IMR-90 (cell line): ENCODE measurements at regions not wholly inside any gene's neighbourhood (a gene's known extent, or its start where the extent isn't known, plus 50 kb on each side); places are given as distances from the start of the nearest gene placed in this dataset.

Source experiments
- ATAC-seq: fragments of 200-7000 bp; cut with Tn5 transposase; 2 replicates; pipeline ENCODE4 v1.9.1; 2020; ENCODE audit warnings: low read depth, mild to moderate bottlenecking, moderate library complexity
- BruUV-seq: library from RNA; stranded (reverse); fragments of 400-500 nt; replicated peaks from 2 replicates; lab custom pipeline; 2021; lab: Mats Ljungman, UMichigan
- CTCF ChIA-PET: fragments of 300-600 bp; formaldehyde crosslinking; extraction: SDS; loops from one replicate; lab custom pipeline; 2021; ENCODE audit warnings: antibody characterized with exemption; lab: Yijun Ruan, JAX
- POLR2A ChIA-PET: fragments of 300-600 bp; sonication (Branson Sonifier 250); formaldehyde crosslinking; loops from one replicate; lab custom pipeline; 2022; ENCODE audit warnings: antibody characterized with exemption; ENCODE audit not compliant: unreplicated experiment; lab: Charles Lee
- DNase-seq: peaks from one replicate; pipeline ENCODE4 v3.0.0; 2013
- H2AFZ ChIP-seq: replicated peaks from 2 replicates; pipeline ENCODE3; 2013; ENCODE audit warnings: low read length, mild to moderate bottlenecking; ENCODE audit not compliant: poor library complexity
- H2AK5ac ChIP-seq: 2 replicates; pipeline ENCODE4 v1.6.1; 2013; ENCODE audit warnings: low read depth, low read length, inconsistent platforms
- H2AK9ac ChIP-seq: replicated peaks from 2 replicates; pipeline ENCODE3; 2013; ENCODE audit warnings: mild to moderate bottlenecking, low read depth, low read length, moderate library complexity; ENCODE audit not compliant: poor library complexity
- H2BK120ac ChIP-seq: 2 replicates; pipeline ENCODE4 v1.6.1; 2013; ENCODE audit warnings: low read depth, low read length, inconsistent platforms
- H2BK15ac ChIP-seq: 3 replicates; pipeline ENCODE4 v1.6.1; 2013; ENCODE audit warnings: low read depth, low read length, inconsistent platforms
- H2BK20ac ChIP-seq: 2 replicates; pipeline ENCODE4 v1.6.1; 2013; ENCODE audit warnings: low read depth, mild to moderate bottlenecking, inconsistent platforms, low read length, moderate library complexity
- H2BK5ac ChIP-seq: 2 replicates; pipeline ENCODE4 v1.6.1; 2013; ENCODE audit warnings: mild to moderate bottlenecking, low read depth, low read length, inconsistent platforms; ENCODE audit not compliant: poor library complexity, severe bottlenecking
- H3K14ac ChIP-seq: replicated peaks from 2 replicates; pipeline ENCODE4 v1.6.1; 2013; ENCODE audit warnings: low read depth, low read length, inconsistent platforms
- H3K18ac ChIP-seq: 2 replicates; pipeline ENCODE4 v1.6.1; 2013; ENCODE audit warnings: low read depth, low read length, control low read depth
- H3K23ac ChIP-seq: 2 replicates; pipeline ENCODE4 v1.6.1; 2013; ENCODE audit warnings: low read depth, low read length, inconsistent platforms
- H3K27ac ChIP-seq: 2 replicates; pipeline ENCODE4 v1.5.1; 2013; ENCODE audit warnings: mild to moderate bottlenecking, control low read depth, low read length; ENCODE audit not compliant: insufficient read depth
- H3K27me3 ChIP-seq: 2 replicates; pipeline ENCODE4 v1.6.1; 2013; ENCODE audit warnings: low read length; ENCODE audit not compliant: control insufficient read depth, insufficient read depth
- H3K36me3 ChIP-seq: 2 replicates; pipeline ENCODE4 v1.6.1; 2013; ENCODE audit warnings: low read length, mixed read lengths; ENCODE audit not compliant: control insufficient read depth, insufficient read depth
- H3K4ac ChIP-seq: 2 replicates; pipeline ENCODE4 v1.6.1; 2013; ENCODE audit warnings: low read depth, low read length, inconsistent platforms
- H3K4me1 ChIP-seq: 2 replicates; pipeline ENCODE4 v1.6.1; 2013; ENCODE audit warnings: low read length, mixed read lengths; ENCODE audit not compliant: control insufficient read depth, insufficient read depth
- H3K4me2 ChIP-seq: 2 replicates; pipeline ENCODE4 v1.6.1; 2013; ENCODE audit warnings: low read depth, mild to moderate bottlenecking, control low read depth, low read length, moderate library complexity
- H3K4me3 ChIP-seq: 2 replicates; pipeline ENCODE4 v1.5.1; 2013; ENCODE audit warnings: low read depth, mild to moderate bottlenecking, control low read depth, low read length, moderate library complexity; ENCODE audit not compliant: insufficient read depth
- H3K56ac ChIP-seq: 2 replicates; pipeline ENCODE4 v1.6.1; 2013; ENCODE audit warnings: low read length, inconsistent platforms; ENCODE audit not compliant: insufficient read depth; ENCODE audit errors: extremely low read depth
- H3K79me1 ChIP-seq, 2 experiments: 2 replicates each; pipeline ENCODE4 v1.6.1; 2013; ENCODE audit warnings: low read length in 2 of 2, inconsistent platforms in 1 of 2, low read depth in 1 of 2
- H3K9ac ChIP-seq: 2 replicates; pipeline ENCODE4 v1.6.1; 2013; ENCODE audit warnings: low read depth, low read length, control low read depth
- H3K9me1 ChIP-seq: 2 replicates; pipeline ENCODE4 v1.6.1; 2013; ENCODE audit warnings: low read length, inconsistent platforms; ENCODE audit not compliant: insufficient read depth
- H3K9me3 ChIP-seq: 2 replicates; pipeline ENCODE4 v1.6.1; 2013; ENCODE audit warnings: low read length; ENCODE audit not compliant: control insufficient read depth, insufficient read depth
- H4K20me1 ChIP-seq: 2 replicates; pipeline ENCODE4 v1.6.1; 2013; ENCODE audit warnings: low read length, inconsistent platforms; ENCODE audit not compliant: insufficient read depth
- H4K5ac ChIP-seq: 2 replicates; pipeline ENCODE4 v1.6.1; 2013; ENCODE audit warnings: mild to moderate bottlenecking, low read depth, low read length, control low read depth
- H4K8ac ChIP-seq, 2 experiments: 2 replicates each; pipeline ENCODE4 v1.6.1; 2013; ENCODE audit warnings: low read depth in 2 of 2, low read length in 2 of 2, control low read depth in 1 of 2, inconsistent platforms in 1 of 2
- H4K91ac ChIP-seq: 2 replicates; pipeline ENCODE4 v1.6.1; 2013; ENCODE audit warnings: low read depth, low read length, inconsistent platforms; ENCODE audit not compliant: insufficient read depth
- BHLHE40 ChIP-seq: fragments of 150-350 bp; IDR thresholded peaks from 2 replicates; pipeline ENCODE4 v1.6.1; 2016; ENCODE audit warnings: mild to moderate bottlenecking, low read depth, low read length
- CEBPB ChIP-seq: IDR thresholded peaks from 2 replicates; pipeline ENCODE4 v1.6.1; 2012; ENCODE audit warnings: low read depth, low read length, improper control_type of control experiment
- CHD1 ChIP-seq: IDR thresholded peaks from 2 replicates; pipeline ENCODE4 v1.6.1; 2012; ENCODE audit warnings: low read depth, low read length, improper control_type of control experiment
- CTCF ChIP-seq: conservative IDR thresholded peaks from 2 replicates; pipeline ENCODE4 v1.5.1; 2012; ENCODE audit warnings: mild to moderate bottlenecking, low read depth, low read length, improper control_type of control experiment
- ELK1 ChIP-seq: fragments of 150-350 bp; IDR thresholded peaks from 2 replicates; pipeline ENCODE4 v1.6.1; 2016; ENCODE audit warnings: low read depth, mild to moderate bottlenecking, low read length, moderate library complexity, borderline replicate concordance
- FOS ChIP-seq: fragments of 150-350 bp; IDR thresholded peaks from 2 replicates; pipeline ENCODE4 v1.6.1; 2016; ENCODE audit warnings: low read depth, low read length
- MAFK ChIP-seq: IDR thresholded peaks from 2 replicates; pipeline ENCODE4 v1.6.1; 2012; ENCODE audit warnings: low read depth, low read length, improper control_type of control experiment
- MAZ ChIP-seq: IDR thresholded peaks from 2 replicates; pipeline ENCODE4 v1.6.1; 2012; ENCODE audit warnings: low read depth, mild to moderate bottlenecking, low read length, improper control_type of control experiment, moderate library complexity, borderline replicate concordance
- NFE2L2 ChIP-seq: fragments of 150-350 bp; IDR thresholded peaks from 2 replicates; pipeline ENCODE4 v1.6.1; 2016; ENCODE audit warnings: low read depth, mild to moderate bottlenecking, low read length
- POLR2A ChIP-seq: IDR thresholded peaks from 2 replicates; pipeline ENCODE4 v1.6.1; 2012; ENCODE audit warnings: mild to moderate bottlenecking, low read depth, low read length
- RAD21 ChIP-seq: IDR thresholded peaks from 2 replicates; pipeline ENCODE4 v1.6.1; 2012; ENCODE audit warnings: low read length, improper control_type of control experiment
- RFX5 ChIP-seq: IDR thresholded peaks from 2 replicates; pipeline ENCODE4 v1.8.0; 2012; ENCODE audit warnings: low read depth, mild to moderate bottlenecking, low read length, moderate library complexity
- SMC3 ChIP-seq: fragments of 150-350 bp; IDR thresholded peaks from 2 replicates; pipeline ENCODE4 v1.6.1; 2016; ENCODE audit warnings: low read depth, mild to moderate bottlenecking, antibody characterized with exemption, low read length, moderate library complexity
- USF2 ChIP-seq: fragments of 150-350 bp; IDR thresholded peaks from 2 replicates; pipeline ENCODE4 v1.6.1; 2017; ENCODE audit warnings: mild to moderate bottlenecking, antibody characterized with exemption, low read length, low read depth
- WGBS, 2 experiments: methylation state at CpG; one replicate each; pipeline versions ENCODE4 v1.1.5 to v1.1.7; 2013; ENCODE audit warnings: missing lambda C conversion rate in 2 of 2; ENCODE audit not compliant: insufficient read length in 1 of 2; ENCODE audit errors: extremely low coverage in 2 of 2; 5-methylcytosine and 5-hydroxymethylcytosine counted together
- dilution Hi-C: fragments of 300-500 bp; cut with HindIII; formaldehyde crosslinking; loops from one replicate; pipeline ENCODE4 v1.14.3; 2018; ENCODE audit warnings: low sequenced_read_pairs; ENCODE audit not compliant: unreplicated experiment
- in situ Hi-C: fragments of 300-500 bp; cut with MboI; formaldehyde crosslinking; loops from 3 replicates; pipeline ENCODE4 v1.14.3; 2019; ENCODE audit warnings: low sequenced_read_pairs, inconsistent platforms, mixed read lengths
- intact Hi-C: fragments of 100-400 bp; cut with micrococcal nuclease; formaldehyde crosslinking; loops from 2 replicates; pipeline ENCODE4 v1.10.0; 2022

GRCh38 chr1:29398431-29398830 is 162.1 kb downstream of the PTPRU start:
- no peak overlapping the region for H3K4me2 ChIP-seq
- no peak overlapping the region for H2AK9ac ChIP-seq
- no peaks in the 10 kb centered on the region for H3K36me3 ChIP-seq
- no peak for ATAC-seq
- H2BK5ac ChIP-seq = no peak overlapping the region
- H2AK5ac ChIP-seq = no peak overlapping the region
- dilution Hi-C loops = no loop called here
- H3K56ac ChIP-seq = no peak overlapping the region
- no peaks in the 10 kb centered on the region for H4K20me1 ChIP-seq
- POLR2A ChIA-PET = no interaction called here
- no peak overlapping the region for H2AFZ ChIP-seq
- H3K79me1 ChIP-seq = no peaks in the 10 kb centered on the region
- no peak overlapping the region for H2BK20ac ChIP-seq
- no peaks in the 10 kb centered on the region for H3K9me1 ChIP-seq
- no peaks in the 10 kb centered on the region for H3K4me1 ChIP-seq
- H3K4ac ChIP-seq = no peak overlapping the region
- no peak overlapping the region for H2BK120ac ChIP-seq
- H3K18ac ChIP-seq = no peak overlapping the region
- no peak overlapping the region for H3K9ac ChIP-seq
- no peak overlapping the region for H2BK15ac ChIP-seq
- no peak overlapping the region for H3K14ac ChIP-seq
- TF ChIP-seq NFE2L2 (no peak), BHLHE40 (no peak), POLR2A (no peak), MAZ (no peak), CEBPB (no peak), CTCF (no peak), ELK1 (no peak), MAFK (no peak), RFX5 (no peak), SMC3 (no peak), RAD21 (no peak), CHD1 (no peak), USF2 (no peak), FOS (no peak)
- no peak overlapping the region for H4K5ac ChIP-seq
- no peak overlapping the region for H4K8ac ChIP-seq
- no peak overlapping the region for H3K4me3 ChIP-seq
- no CpG with 5 or more reads among the region's 3 CpGs for WGBS, 2 experiments
- no peaks in the 10 kb centered on the region for H3K27me3 ChIP-seq
- H3K9me3 ChIP-seq = no peaks in the 10 kb centered on the region
- CTCF ChIA-PET = no interaction called here
- BruUV-seq = no TSS peak
- intact Hi-C loops = loop anchor here (5.0 kb wide), 1 partner anchor 151 kb away; no protein-coding TSS in a partner anchor
- no peak overlapping the region for H3K27ac ChIP-seq
- DNase-seq = no peak
- in situ Hi-C loops = no loop called here
- H3K23ac ChIP-seq = no peak overlapping the region
- H4K91ac ChIP-seq = no peak overlapping the region
